Mammary epithelial cell (primary cell): ENCODE measurements at regions not wholly inside any gene's neighbourhood (a gene's known extent, or its start where the extent isn't known, plus 50 kb on each side); places are given as distances from the start of the nearest gene placed in this dataset.

Experiments
- EZH2 ChIP-seq: IDR thresholded peaks from 2 replicates; pipeline ENCODE4 v1.6.1; 2012; ENCODE audit warnings: low read length, inconsistent platforms, borderline replicate concordance
- TF ChIP-seq, protein P1 (sequence below), 2 donors: IDR thresholded peaks in 1 of 2; conservative IDR thresholded peaks in 1 of 2; 2 replicates each; pipeline ENCODE4 v1.5.1; 2011 to 2012; ENCODE audit warnings: inconsistent platforms in 2 of 2, low read length in 2 of 2, mild to moderate bottlenecking in 2 of 2, control low read depth in 1 of 2, low read depth in 1 of 2; ENCODE audit not compliant: insufficient read depth in 1 of 2; ENCODE audit errors: extremely low read depth in 1 of 2

DNA sequence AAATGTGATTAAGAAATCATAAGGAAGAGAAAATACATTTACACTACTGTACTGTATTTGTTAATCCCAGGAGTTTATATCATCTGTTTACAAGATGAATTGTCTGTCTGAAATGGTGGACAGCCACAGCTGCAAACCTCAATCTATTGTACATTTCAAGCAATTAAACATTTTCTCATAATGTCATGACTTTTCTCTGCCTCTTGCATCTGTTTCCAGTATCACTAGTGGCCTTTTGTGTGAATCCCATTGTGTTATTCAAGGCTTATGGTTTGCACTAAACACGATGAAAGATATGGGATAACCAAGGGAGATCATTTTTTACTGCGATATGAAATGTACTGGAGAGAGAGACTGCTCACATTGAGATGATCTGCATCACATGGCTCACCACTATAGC is 200.2 kb upstream of the LRRN1 start:
- no peak for TF ChIP-seq EZH2
- TF ChIP-seq, protein P1, sequence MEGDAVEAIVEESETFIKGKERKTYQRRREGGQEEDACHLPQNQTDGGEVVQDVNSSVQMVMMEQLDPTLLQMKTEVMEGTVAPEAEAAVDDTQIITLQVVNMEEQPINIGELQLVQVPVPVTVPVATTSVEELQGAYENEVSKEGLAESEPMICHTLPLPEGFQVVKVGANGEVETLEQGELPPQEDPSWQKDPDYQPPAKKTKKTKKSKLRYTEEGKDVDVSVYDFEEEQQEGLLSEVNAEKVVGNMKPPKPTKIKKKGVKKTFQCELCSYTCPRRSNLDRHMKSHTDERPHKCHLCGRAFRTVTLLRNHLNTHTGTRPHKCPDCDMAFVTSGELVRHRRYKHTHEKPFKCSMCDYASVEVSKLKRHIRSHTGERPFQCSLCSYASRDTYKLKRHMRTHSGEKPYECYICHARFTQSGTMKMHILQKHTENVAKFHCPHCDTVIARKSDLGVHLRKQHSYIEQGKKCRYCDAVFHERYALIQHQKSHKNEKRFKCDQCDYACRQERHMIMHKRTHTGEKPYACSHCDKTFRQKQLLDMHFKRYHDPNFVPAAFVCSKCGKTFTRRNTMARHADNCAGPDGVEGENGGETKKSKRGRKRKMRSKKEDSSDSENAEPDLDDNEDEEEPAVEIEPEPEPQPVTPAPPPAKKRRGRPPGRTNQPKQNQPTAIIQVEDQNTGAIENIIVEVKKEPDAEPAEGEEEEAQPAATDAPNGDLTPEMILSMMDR (conservative IDR thresholded peaks at IDR 0.05 in 1 of 2, IDR thresholded peaks at IDR 0.05 in 1 of 2; ENCODE audit: extremely low read depth in 1 of 2, insufficient read depth in 1 of 2, low read depth in 1 of 2, low read length in 2 of 2) = no peak
